GM21515 (cell line): ENCODE measurements at regions not wholly inside any gene's neighbourhood (a gene's known extent, or its start where the extent isn't known, plus 50 kb on each side); places are given as distances from the start of the nearest gene placed in this dataset.

ENCODE experiments used
- ATAC-seq: cut with Tn5 transposase; IDR thresholded peaks from one replicate; pipeline ENCODE4 v1.9.1; 2021; ENCODE audit not compliant: unreplicated experiment

- no peak for ATAC-seq
These were observed 691.3 kb downstream of the SORCS1 start for GRCh38 chr10:106473129-106473685.

GRCh38 chr10:106467506-106467905, 697.0 kb downstream of the SORCS1 start:
- ATAC-seq = no peak

GRCh38 chr10:106457522-106457921, 707.0 kb downstream of the SORCS1 start:
- no peak for ATAC-seq

- ATAC-seq = no peak
These were observed 710.3 kb downstream of the SORCS1 start for GRCh38 chr10:106454233-106454632.

- ATAC-seq = no peak
These were observed 713.5 kb downstream of the SORCS1 start for GRCh38 chr10:106450966-106451365.

- no peak for ATAC-seq
These were observed 717.6 kb downstream of the SORCS1 start for GRCh38 chr10:106446920-106447319.

GRCh38 chr10:106442223-106442622, 722.3 kb downstream of the SORCS1 start:
- no peak for ATAC-seq

- no peak for ATAC-seq
These were observed 723.7 kb downstream of the SORCS1 start for GRCh38 chr10:106440767-106441166.

GRCh38 chr10:106440355-106440754, 724.2 kb downstream of the SORCS1 start:
- no peak for ATAC-seq

- ATAC-seq = no peak
These were observed 725.1 kb downstream of the SORCS1 start for GRCh38 chr10:106439366-106439765.

- no peak for ATAC-seq
These were observed 726.1 kb downstream of the SORCS1 start for GRCh38 chr10:106438386-106438785.

- ATAC-seq = no peak
These were observed 728.3 kb downstream of the SORCS1 start for GRCh38 chr10:106436123-106436715.

GRCh38 chr10:106435081-106435480, 729.4 kb downstream of the SORCS1 start:
- no peak for ATAC-seq

- no peak for ATAC-seq
These were observed 739.5 kb downstream of the SORCS1 start for GRCh38 chr10:106424981-106425380.

GRCh38 chr10:106424054-106424453, 740.5 kb downstream of the SORCS1 start:
- ATAC-seq = no peak

- no peak for ATAC-seq
These were observed 754.2 kb downstream of the SORCS1 start for GRCh38 chr10:106410331-106410730.

- no peak for ATAC-seq
These were observed 759.4 kb downstream of the SORCS1 start for GRCh38 chr10:106405141-106405540.

- no peak for ATAC-seq
These were observed 762.0 kb downstream of the SORCS1 start for GRCh38 chr10:106402458-106402857.

GRCh38 chr10:106401967-106402366, 762.5 kb downstream of the SORCS1 start:
- ATAC-seq = no peak

- ATAC-seq = no peak
These were observed 763.3 kb downstream of the SORCS1 start for GRCh38 chr10:106401161-106401560.

- ATAC-seq = no peak
These were observed 765.4 kb downstream of the SORCS1 start for GRCh38 chr10:106399112-106399511.

GRCh38 chr10:106396192-106396591, 768.3 kb downstream of the SORCS1 start:
- ATAC-seq = no peak
